Retinal pigment epithelial cell (primary cell): ENCODE measurements at regions not wholly inside any gene's neighbourhood (a gene's known extent, or its start where the extent isn't known, plus 50 kb on each side); places are given as distances from the start of the nearest gene placed in this dataset.

ENCODE experiments used
- DNase-seq: peaks from one replicate; pipeline ENCODE4 v3.0.0-alpha.2; 2010; ENCODE audit warnings: low read depth
- H3K4me3 ChIP-seq: 2 replicates; pipeline ENCODE4 v1.5.1; 2011; ENCODE audit warnings: mild to moderate bottlenecking, low read length, control low read depth, moderate library complexity
- TF ChIP-seq, protein P1 (sequence below): conservative IDR thresholded peaks from 2 replicates; pipeline ENCODE4 v1.5.1; 2011; ENCODE audit warnings: low read depth, low read length, control low read depth, inconsistent platforms

DNA sequence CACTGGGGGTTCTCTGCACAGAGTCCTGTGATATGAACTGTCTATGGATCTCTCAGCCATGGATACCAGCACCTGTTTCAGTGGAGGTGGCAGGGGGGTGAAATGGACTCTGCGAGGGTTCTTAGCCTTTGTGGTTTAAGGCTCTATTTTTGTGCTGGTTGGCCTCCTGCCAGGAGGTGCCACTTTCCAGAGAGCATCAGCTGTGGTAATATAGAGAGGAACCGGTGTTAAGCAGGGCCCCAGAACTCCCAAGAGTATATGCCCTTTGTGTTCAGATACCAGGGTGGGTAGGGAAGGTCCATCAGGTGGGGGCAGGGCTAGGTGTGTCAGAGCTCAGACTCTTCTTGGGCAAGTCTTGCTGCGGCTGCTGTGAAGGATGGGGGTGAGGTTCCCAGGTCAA is 330.0 kb upstream of the PLD5 start:
- TF ChIP-seq, protein P1, sequence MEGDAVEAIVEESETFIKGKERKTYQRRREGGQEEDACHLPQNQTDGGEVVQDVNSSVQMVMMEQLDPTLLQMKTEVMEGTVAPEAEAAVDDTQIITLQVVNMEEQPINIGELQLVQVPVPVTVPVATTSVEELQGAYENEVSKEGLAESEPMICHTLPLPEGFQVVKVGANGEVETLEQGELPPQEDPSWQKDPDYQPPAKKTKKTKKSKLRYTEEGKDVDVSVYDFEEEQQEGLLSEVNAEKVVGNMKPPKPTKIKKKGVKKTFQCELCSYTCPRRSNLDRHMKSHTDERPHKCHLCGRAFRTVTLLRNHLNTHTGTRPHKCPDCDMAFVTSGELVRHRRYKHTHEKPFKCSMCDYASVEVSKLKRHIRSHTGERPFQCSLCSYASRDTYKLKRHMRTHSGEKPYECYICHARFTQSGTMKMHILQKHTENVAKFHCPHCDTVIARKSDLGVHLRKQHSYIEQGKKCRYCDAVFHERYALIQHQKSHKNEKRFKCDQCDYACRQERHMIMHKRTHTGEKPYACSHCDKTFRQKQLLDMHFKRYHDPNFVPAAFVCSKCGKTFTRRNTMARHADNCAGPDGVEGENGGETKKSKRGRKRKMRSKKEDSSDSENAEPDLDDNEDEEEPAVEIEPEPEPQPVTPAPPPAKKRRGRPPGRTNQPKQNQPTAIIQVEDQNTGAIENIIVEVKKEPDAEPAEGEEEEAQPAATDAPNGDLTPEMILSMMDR, result no peak
- H3K4me3 ChIP-seq, result no peak overlapping the region
- no peak for DNase-seq

DNA sequence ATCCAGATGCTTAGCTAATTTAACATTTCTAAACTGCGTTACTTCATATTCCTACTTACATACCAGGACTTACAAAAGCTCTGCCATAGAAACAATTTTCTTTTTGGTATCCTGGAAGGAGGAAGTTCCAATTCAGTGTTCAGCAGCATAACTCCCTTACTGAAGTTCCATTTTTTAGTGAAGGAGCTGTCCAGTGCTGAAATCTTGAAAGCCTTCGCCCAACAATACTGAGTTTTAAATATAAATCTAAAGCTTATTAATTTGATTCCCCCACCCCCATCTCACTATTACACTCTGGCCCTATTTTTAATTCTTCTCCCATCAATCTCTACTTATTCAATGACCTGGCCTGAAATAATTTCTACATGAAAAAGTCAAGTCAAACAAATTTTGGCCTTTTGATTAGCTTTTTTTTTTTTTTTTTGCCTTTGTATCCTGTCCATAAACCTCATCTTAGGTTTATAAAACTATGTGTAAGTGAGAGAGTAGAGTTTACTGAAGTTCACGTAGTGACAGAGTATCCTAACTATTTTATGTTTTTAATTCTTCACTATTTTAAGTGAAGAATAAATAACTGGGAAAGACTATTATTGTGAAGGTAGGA is 323.0 kb upstream of the PLD5 start:
- no peak for DNase-seq
- no peak overlapping the region for H3K4me3 ChIP-seq
- TF ChIP-seq, protein P1, result no peak

DNA sequence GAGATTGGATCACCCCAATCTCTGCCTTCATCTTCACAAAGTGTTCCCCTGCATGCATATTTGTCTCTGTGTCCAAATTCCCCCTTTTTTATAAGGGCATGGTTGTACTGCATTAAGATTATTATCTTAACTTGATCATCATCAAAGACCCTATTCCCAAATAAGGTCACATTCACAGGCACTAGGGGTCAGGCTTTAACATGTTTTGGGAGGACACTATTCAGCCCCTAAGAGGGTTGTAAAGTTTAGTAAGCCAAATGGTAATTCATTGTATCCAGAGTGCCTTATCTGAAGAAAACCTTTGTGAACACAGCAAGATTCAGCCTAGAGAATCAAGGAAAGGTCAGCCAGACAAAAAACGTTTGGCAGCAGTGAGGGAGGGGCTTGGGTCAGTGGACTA is 317.6 kb upstream of the PLD5 start:
- DNase-seq, result no peak
- H3K4me3 ChIP-seq, result no peak overlapping the region
- TF ChIP-seq, protein P1, result no peak

DNA sequence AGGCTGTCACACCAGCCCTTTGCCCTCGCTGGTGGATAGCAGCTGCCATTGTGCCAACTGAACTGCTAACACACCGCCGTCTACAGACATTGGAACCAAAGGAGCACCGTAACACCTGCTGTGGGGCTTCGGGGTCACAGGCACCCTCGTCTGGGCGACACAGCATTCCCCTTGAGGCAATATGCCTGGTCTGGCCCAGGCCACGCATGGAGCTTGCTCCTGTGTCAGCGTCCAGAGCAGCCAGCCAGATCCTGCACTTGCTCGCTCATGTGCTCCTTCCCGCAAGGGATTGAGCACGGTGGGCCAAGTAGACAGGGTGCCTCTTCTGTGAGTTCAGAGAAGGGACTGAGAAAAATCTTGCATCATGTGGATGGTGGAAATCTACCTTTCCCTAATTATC is 314.6 kb upstream of the PLD5 start:
- TF ChIP-seq, protein P1, result no peak
- DNase-seq, result no peak
- H3K4me3 ChIP-seq, result no peak overlapping the region

DNA sequence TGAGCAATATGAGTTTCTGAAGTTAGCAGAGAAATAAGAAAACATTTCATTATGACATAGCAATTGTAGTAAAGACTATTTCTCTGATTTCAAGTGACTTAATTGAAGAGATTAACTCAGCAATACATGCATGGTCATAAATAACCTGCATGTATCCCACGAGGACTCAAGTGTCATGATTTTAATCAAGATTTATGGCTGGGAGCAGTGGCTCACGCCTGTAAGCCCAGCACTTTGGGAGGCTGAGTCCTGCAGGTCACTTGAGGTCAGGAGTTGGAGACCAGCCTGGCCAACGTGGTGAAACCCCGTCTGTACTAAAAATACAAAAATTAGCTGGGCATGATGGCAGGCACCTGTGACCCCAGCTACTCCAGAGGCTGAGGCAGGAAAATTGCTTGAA is 311.9 kb upstream of the PLD5 start:
- no peak overlapping the region for H3K4me3 ChIP-seq
- no peak for DNase-seq

DNA sequence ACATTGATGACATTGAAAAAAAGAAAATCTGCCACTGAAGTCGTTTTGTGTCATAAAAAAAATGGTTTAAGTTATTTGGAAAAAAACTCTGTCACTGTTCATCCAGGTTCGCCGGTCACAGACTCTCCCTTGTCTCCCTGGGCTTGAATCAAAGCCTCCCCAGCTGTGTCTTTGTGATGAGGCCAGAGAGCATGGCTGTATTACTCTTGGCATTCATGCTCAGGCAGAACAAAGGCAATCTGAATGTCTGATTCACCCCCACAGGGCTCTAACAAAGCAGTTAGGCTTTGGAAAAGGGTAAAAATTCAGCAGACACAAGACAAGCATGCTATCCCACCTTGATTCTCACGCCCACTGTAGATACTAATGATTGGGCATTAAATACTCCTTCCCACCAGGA is 304.3 kb upstream of the PLD5 start:
- DNase-seq, result no peak
- no peak overlapping the region for H3K4me3 ChIP-seq
- TF ChIP-seq, protein P1, result no peak

More for the DNA sequence above, 311.9 kb upstream of the PLD5 start:
- TF ChIP-seq, protein P1, result no peak

DNA sequence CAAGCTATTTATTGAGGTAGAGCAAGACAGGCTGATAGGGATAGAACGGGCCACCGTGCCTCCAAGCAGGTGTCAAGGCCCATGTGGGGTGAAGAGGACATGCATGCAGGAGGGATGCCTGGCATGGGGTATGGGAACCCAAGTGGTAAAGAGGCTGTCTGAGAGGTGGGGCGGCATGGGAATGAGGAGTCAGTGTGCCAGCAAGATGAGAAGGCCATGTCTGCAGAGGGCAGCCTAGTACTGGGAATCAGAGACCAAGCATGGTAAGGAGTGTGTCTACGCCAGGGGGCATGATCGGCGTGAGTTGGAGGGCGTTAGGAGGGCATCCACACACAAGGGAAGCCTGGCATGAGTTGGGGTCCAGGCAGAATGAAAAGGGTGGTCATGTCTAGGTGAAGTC is 303.7 kb upstream of the PLD5 start:
- H3K4me3 ChIP-seq, result no peak overlapping the region
- TF ChIP-seq, protein P1, result no peak
- DNase-seq, result no peak
